Colon (tissue), 2 donors: ENCODE measurements at regions not wholly inside any gene's neighbourhood (a gene's known extent, or its start where the extent isn't known, plus 50 kb on each side); places are given as distances from the start of the nearest gene placed in this dataset.

Experiments used
- FAIRE-seq: peaks from 2 replicates; lab custom pipeline; 2012; peaks lifted over from hg19 to GRCh38; lab: Jason Lieb, UNC
- donor health status: control.
- donor health status: control.

GRCh38 chr11:25980091-25980490 is 351.8 kb upstream of the ANO3 start:
- FAIRE-seq = no peak

- no peak for FAIRE-seq
Measured at GRCh38 chr11:25981998-25982397, 349.9 kb upstream of the ANO3 start.

GRCh38 chr11:25983280-25983679 is 348.6 kb upstream of the ANO3 start:
- FAIRE-seq = no peak

- FAIRE-seq = no peak
Measured at GRCh38 chr11:25988178-25988577, 343.8 kb upstream of the ANO3 start.

- FAIRE-seq = no peak
Measured at GRCh38 chr11:25990406-25990805, 341.5 kb upstream of the ANO3 start.

GRCh38 chr11:25991476-25991875 is 340.5 kb upstream of the ANO3 start:
- FAIRE-seq = no peak

GRCh38 chr11:25992294-25992693 is 339.6 kb upstream of the ANO3 start:
- FAIRE-seq = no peak

- FAIRE-seq = no peak
Measured at GRCh38 chr11:25993016-25993415, 338.9 kb upstream of the ANO3 start.

- no peak for FAIRE-seq
Measured at GRCh38 chr11:26011474-26011873, 320.5 kb upstream of the ANO3 start.

- no peak for FAIRE-seq
Measured at GRCh38 chr11:26014456-26015115, 317.3 kb upstream of the ANO3 start.

GRCh38 chr11:26017322-26017860 is 314.5 kb upstream of the ANO3 start:
- FAIRE-seq = no peak

GRCh38 chr11:26017903-26018302 is 314.0 kb upstream of the ANO3 start:
- no peak for FAIRE-seq

GRCh38 chr11:26018336-26018735 is 313.6 kb upstream of the ANO3 start:
- no peak for FAIRE-seq

- FAIRE-seq = no peak
Measured at GRCh38 chr11:26019386-26019785, 312.5 kb upstream of the ANO3 start.

- no peak for FAIRE-seq
Measured at GRCh38 chr11:26021017-26021416, 310.9 kb upstream of the ANO3 start.

GRCh38 chr11:26023057-26023456 is 308.9 kb upstream of the ANO3 start:
- FAIRE-seq = no peak

GRCh38 chr11:26025676-26026075 is 306.3 kb upstream of the ANO3 start:
- FAIRE-seq = no peak

- no peak for FAIRE-seq
Measured at GRCh38 chr11:26026078-26026477, 305.9 kb upstream of the ANO3 start.

GRCh38 chr11:26027887-26028286 is 304.0 kb upstream of the ANO3 start:
- FAIRE-seq = no peak

GRCh38 chr11:26028393-26028911 is 303.5 kb upstream of the ANO3 start:
- FAIRE-seq = no peak

GRCh38 chr11:26030399-26030798 is 301.5 kb upstream of the ANO3 start:
- FAIRE-seq = no peak

GRCh38 chr11:26032241-26032640 is 299.7 kb upstream of the ANO3 start:
- no peak for FAIRE-seq

- no peak for FAIRE-seq
Measured at GRCh38 chr11:26035696-26036095, 296.2 kb upstream of the ANO3 start.

- FAIRE-seq = no peak
Measured at GRCh38 chr11:26037716-26038115, 294.2 kb upstream of the ANO3 start.
